B cell (primary cell): ENCODE measurements at regions not wholly inside any gene's neighbourhood (a gene's known extent, or its start where the extent isn't known, plus 50 kb on each side); places are given as distances from the start of the nearest gene placed in this dataset.

Experiments
- EZH2 ChIP-seq: IDR thresholded peaks from 2 replicates; pipeline ENCODE4 v1.6.1; 2012; ENCODE audit warnings: borderline replicate concordance, low read depth, mild to moderate bottlenecking, moderate library complexity, low read length; ENCODE audit not compliant: insufficient read depth, poor library complexity, severe bottlenecking
- TF ChIP-seq, protein P1 (sequence below): fragments of 200-600 bp; IDR thresholded peaks from one replicate; pipeline ENCODE4 v1.8.0; 2022; ENCODE audit warnings: antibody characterized with exemption, mild to moderate bottlenecking

DNA sequence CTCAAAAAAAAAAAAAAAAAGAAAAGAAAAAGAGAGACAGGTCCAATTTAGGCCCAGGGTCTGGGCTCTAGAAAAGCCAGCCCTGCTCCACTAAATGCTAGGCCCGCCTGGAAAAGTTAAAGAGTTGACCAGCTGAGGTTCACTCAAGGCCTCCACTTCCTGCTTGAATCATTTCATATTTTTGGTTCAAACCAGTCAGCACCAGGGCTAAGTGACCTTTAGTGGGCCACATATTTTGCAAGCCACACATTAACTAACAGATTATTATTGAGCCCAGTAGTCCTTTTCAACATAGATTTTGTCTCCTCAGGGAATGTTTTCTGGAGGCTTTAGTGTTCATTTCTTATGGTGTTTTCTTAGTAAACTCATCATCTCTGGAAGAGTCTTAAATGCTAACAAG, 156.6 kb downstream of the TLR4 start:
- TF ChIP-seq, protein P1, sequence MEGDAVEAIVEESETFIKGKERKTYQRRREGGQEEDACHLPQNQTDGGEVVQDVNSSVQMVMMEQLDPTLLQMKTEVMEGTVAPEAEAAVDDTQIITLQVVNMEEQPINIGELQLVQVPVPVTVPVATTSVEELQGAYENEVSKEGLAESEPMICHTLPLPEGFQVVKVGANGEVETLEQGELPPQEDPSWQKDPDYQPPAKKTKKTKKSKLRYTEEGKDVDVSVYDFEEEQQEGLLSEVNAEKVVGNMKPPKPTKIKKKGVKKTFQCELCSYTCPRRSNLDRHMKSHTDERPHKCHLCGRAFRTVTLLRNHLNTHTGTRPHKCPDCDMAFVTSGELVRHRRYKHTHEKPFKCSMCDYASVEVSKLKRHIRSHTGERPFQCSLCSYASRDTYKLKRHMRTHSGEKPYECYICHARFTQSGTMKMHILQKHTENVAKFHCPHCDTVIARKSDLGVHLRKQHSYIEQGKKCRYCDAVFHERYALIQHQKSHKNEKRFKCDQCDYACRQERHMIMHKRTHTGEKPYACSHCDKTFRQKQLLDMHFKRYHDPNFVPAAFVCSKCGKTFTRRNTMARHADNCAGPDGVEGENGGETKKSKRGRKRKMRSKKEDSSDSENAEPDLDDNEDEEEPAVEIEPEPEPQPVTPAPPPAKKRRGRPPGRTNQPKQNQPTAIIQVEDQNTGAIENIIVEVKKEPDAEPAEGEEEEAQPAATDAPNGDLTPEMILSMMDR, result no peak
- no peak for TF ChIP-seq EZH2
